HCT116 (cell line): ENCODE measurements at regions not wholly inside any gene's neighbourhood (a gene's known extent, or its start where the extent isn't known, plus 50 kb on each side); places are given as distances from the start of the nearest gene placed in this dataset.

Experiments
- CTCF ChIP-seq, 3 experiments: fragments of 200-600 bp in 1 of 3; sonication (generic) in 1 of 3; IDR thresholded peaks in 2 of 3; conservative IDR thresholded peaks in 1 of 3; 2 replicates each; pipeline ENCODE4 v1.5.1; 2012 to 2017; ENCODE audit warnings: low read depth in 2 of 3, low read length in 2 of 3, antibody characterized with exemption in 1 of 3, borderline replicate concordance in 1 of 3, control low read depth in 1 of 3, mild to moderate bottlenecking in 1 of 3, mixed read lengths in 1 of 3, mixed run types in 1 of 3, moderate library complexity in 1 of 3; ENCODE audit not compliant: insufficient read depth in 1 of 3
- EGR1 ChIP-seq: IDR thresholded peaks from 2 replicates; pipeline ENCODE4 v1.6.1; 2012; ENCODE audit warnings: low read depth
- EZH2 ChIP-seq: fragments of 200-600 bp; sonication (generic); IDR thresholded peaks from 2 replicates; pipeline ENCODE4 v1.6.1; 2017; ENCODE audit warnings: antibody characterized with exemption, mixed run types
- JUND ChIP-seq: IDR thresholded peaks from 2 replicates; pipeline ENCODE4 v1.6.1; 2012
- POLR2A ChIP-seq: IDR thresholded peaks from 2 replicates; pipeline ENCODE4 v1.7.0; 2011; ENCODE audit warnings: borderline replicate concordance; ENCODE audit not compliant: insufficient read depth, insufficient read length; ENCODE audit errors: extremely low read depth
- POLR2AphosphoS5 ChIP-seq: IDR thresholded peaks from 2 replicates; pipeline ENCODE4 v1.6.1; 2011; ENCODE audit warnings: mild to moderate bottlenecking, low read depth, low read length, moderate library complexity

- TF ChIP-seq POLR2AphosphoS5 (no peak), EGR1 (no peak), POLR2A (no peak), CTCF (IDR thresholded peaks at IDR 0.05 in 2 of 3, conservative IDR thresholded peaks at IDR 0.05 in 1 of 3; ENCODE audit: borderline replicate concordance in 1 of 3, insufficient read depth in 1 of 3, low read depth in 2 of 3, low read length in 2 of 3) (no peak), EZH2 (no peak), JUND (no peak)
Observed at GRCh38 chr2:224242561-224242960, 159.3 kb downstream of the FAM124B start.
